Lower leg skin (tissue), 4 donors: ENCODE measurements at regions not wholly inside any gene's neighbourhood (a gene's known extent, or its start where the extent isn't known, plus 50 kb on each side); places are given as distances from the start of the nearest gene placed in this dataset.

Experiments used
- DNase-seq, 2 donors: peaks; one replicate each; pipeline ENCODE4 v3.0.0-alpha.2; 2019; ENCODE audit warnings: low spot score in 2 of 2
- H3K4me3 ChIP-seq: fragments of 200-600 bp; sonication (generic); 2 replicates; pipeline ENCODE4 v1.5.1; 2017; ENCODE audit warnings: mild to moderate bottlenecking, low read depth; ENCODE audit not compliant: poor library complexity, severe bottlenecking
- CTCF ChIP-seq, 3 donors: fragments of 450-650 bp; IDR thresholded peaks; one replicate each; pipeline ENCODE4 v1.5.1; 2016; ENCODE audit warnings: antibody characterized with exemption in 3 of 3, mild to moderate bottlenecking in 3 of 3, moderate library complexity in 2 of 3
- POLR2A ChIP-seq, 2 donors: fragments of 450-650 bp; IDR thresholded peaks; one replicate each; pipeline ENCODE4 v1.6.1; 2016 to 2017; ENCODE audit warnings: antibody characterized with exemption in 2 of 2, mild to moderate bottlenecking in 1 of 2, moderate library complexity in 1 of 2
- WGBS, 2 donors: methylation state at CpG; one replicate each; pipeline ENCODE4 v1.1.5; 2018; 5-methylcytosine and 5-hydroxymethylcytosine counted together
- intact Hi-C: fragments of 100-400 bp; cut with DNase I; formaldehyde crosslinking; loops from one replicate; pipeline ENCODE4 v1.15.0; 2023; ENCODE audit warnings: low total_unique reads

- TF ChIP-seq CTCF (IDR thresholded peaks at IDR 0.05) (no peak), POLR2A (IDR thresholded peaks at IDR 0.05) (no peak)
- DNase-seq, result no peak
- no peak overlapping the region for H3K4me3 ChIP-seq
- 85 to 88% methylated on average over 3 of the region's 3 CpGs for WGBS, 2 donors
- intact Hi-C loops, result no loop called here
Measured at GRCh38 chr17:13281626-13282025, 263.8 kb upstream of the ELAC2 start.

GRCh38 chr17:13273806-13274205, 256.0 kb upstream of the ELAC2 start:
- 42 to 71% methylated on average over 2 of the region's 2 CpGs for WGBS, 2 donors
- intact Hi-C loops, result no loop called here
- no peak for DNase-seq
- TF ChIP-seq CTCF (IDR thresholded peaks at IDR 0.05) (no peak), POLR2A (IDR thresholded peaks at IDR 0.05) (no peak)
- H3K4me3 ChIP-seq, result no peak overlapping the region

GRCh38 chr17:13272296-13272695, 254.5 kb upstream of the ELAC2 start:
- intact Hi-C loops, result no loop called here
- TF ChIP-seq POLR2A (IDR thresholded peaks at IDR 0.05), result no peak
- no peak overlapping the region for H3K4me3 ChIP-seq
- DNase-seq, result no peak
- WGBS, 2 donors, result 65 to 66% methylated on average over 4 of the region's 4 CpGs

GRCh38 chr17:13268791-13269595, 251.2 kb upstream of the ELAC2 start:
- WGBS, 2 donors, result 38% methylated on average over 8 of the region's 8 CpGs
- no peak for DNase-seq
- intact Hi-C loops, result no loop called here
- TF ChIP-seq POLR2A (IDR thresholded peaks at IDR 0.05) (no peak), CTCF (IDR thresholded peaks at IDR 0.05) (no peak)
- no peak overlapping the region for H3K4me3 ChIP-seq

GRCh38 chr17:13266606-13267005, 248.8 kb upstream of the ELAC2 start:
- WGBS, 2 donors, result 27 to 32% methylated on average over 7 of the region's 7 CpGs
- no peak for DNase-seq
- no peak overlapping the region for H3K4me3 ChIP-seq
- intact Hi-C loops, result no loop called here
- TF ChIP-seq CTCF (IDR thresholded peaks at IDR 0.05) (no peak), POLR2A (IDR thresholded peaks at IDR 0.05) (no peak)

GRCh38 chr17:13265311-13265710, 247.5 kb upstream of the ELAC2 start:
- TF ChIP-seq POLR2A (IDR thresholded peaks at IDR 0.05), result no peak
- TF ChIP-seq CTCF (IDR thresholded peaks at IDR 0.05), result no peak

More at GRCh38 chr17:13265311-13265710, 247.5 kb upstream of the ELAC2 start:
- WGBS, 2 donors, result 36 to 42% methylated on average over 2 of the region's 2 CpGs
- H3K4me3 ChIP-seq, result no peak overlapping the region
- intact Hi-C loops, result no loop called here
- no peak for DNase-seq
